ENCODE measurements at regions not wholly inside any gene's neighbourhood (a gene's known extent, or its start where the extent isn't known, plus 50 kb on each side); places are given as distances from the start of the nearest gene placed in this dataset.

DNA sequence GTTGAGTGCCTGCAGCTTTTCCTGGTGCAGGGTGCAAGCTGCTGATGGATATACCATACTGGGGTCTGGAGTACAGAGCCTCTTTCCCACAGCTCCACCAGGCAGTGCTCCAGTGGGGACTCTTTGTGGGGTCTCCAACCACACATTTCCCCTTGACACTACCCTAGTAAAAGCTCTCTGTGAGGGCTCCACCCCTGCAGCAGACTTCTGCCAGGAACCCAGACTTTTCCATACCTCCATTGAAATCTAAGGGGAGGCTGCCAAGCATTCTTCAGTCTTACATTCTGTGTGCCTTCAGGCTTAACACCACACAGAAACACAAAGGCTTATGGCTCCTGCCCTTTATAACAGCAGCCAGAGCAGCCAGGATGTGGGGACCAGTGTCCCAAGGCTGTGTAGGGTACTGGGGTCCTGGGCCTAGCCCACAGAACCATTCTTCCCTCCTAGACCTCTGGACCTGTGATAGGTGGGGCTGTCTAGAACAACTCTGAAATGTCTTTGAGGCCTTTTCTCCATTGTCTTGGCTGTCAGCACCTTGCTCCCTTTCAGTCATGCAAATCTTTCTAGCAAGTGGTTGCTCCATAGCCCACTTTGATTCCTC is 65.7 kb downstream of the TBXT start:
- TF ChIP-seq, protein P1, sequence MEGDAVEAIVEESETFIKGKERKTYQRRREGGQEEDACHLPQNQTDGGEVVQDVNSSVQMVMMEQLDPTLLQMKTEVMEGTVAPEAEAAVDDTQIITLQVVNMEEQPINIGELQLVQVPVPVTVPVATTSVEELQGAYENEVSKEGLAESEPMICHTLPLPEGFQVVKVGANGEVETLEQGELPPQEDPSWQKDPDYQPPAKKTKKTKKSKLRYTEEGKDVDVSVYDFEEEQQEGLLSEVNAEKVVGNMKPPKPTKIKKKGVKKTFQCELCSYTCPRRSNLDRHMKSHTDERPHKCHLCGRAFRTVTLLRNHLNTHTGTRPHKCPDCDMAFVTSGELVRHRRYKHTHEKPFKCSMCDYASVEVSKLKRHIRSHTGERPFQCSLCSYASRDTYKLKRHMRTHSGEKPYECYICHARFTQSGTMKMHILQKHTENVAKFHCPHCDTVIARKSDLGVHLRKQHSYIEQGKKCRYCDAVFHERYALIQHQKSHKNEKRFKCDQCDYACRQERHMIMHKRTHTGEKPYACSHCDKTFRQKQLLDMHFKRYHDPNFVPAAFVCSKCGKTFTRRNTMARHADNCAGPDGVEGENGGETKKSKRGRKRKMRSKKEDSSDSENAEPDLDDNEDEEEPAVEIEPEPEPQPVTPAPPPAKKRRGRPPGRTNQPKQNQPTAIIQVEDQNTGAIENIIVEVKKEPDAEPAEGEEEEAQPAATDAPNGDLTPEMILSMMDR (conservative IDR thresholded peaks at IDR 0.05 in 1 of 2, IDR thresholded peaks at IDR 0.05 in 1 of 2; ENCODE audit: extremely low read depth in 1 of 2, insufficient read depth in 1 of 2, low read depth in 1 of 2, low read length in 2 of 2), result no peak
- no peak for TF ChIP-seq EZH2 (IDR thresholded peaks at IDR 0.05; ENCODE audit: borderline replicate concordance, low read length)

Measured in mammary epithelial cell (primary cell).